Neural progenitor cell (in vitro differentiated cells): ENCODE measurements at regions not wholly inside any gene's neighbourhood (a gene's known extent, or its start where the extent isn't known, plus 50 kb on each side); places are given as distances from the start of the nearest gene placed in this dataset.
"Not testable (repeated sequence)": the region's sequence is repeated elsewhere in the genome, so short reads cannot be mapped to it uniquely, and the experiment has no call there.

Experiments
- CTCF ChIP-seq: fragments of 200-600 bp; sonication (generic); IDR thresholded peaks from 2 replicates; pipeline ENCODE4 v1.5.1; 2017; ENCODE audit warnings: antibody characterized with exemption, mild to moderate bottlenecking
- EZH2 ChIP-seq: fragments of 200-600 bp; sonication (generic); IDR thresholded peaks from 2 replicates; pipeline ENCODE4 v1.6.1; 2017; ENCODE audit warnings: antibody characterized with exemption, mild to moderate bottlenecking, moderate library complexity
- EZH2phosphoT487 ChIP-seq: fragments of 200-600 bp; sonication (generic); IDR thresholded peaks from 2 replicates; pipeline ENCODE4 v1.6.1; 2017; ENCODE audit warnings: antibody characterized with exemption

GRCh38 chr12:14235176-14235575 lies 130.3 kb upstream of the ATF7IP start:
- TF ChIP-seq CTCF, EZH2, EZH2phosphoT487: not testable (repeated sequence)
